ENCODE measurements at regions not wholly inside any gene's neighbourhood (a gene's known extent, or its start where the extent isn't known, plus 50 kb on each side); places are given as distances from the start of the nearest gene placed in this dataset.

DNA sequence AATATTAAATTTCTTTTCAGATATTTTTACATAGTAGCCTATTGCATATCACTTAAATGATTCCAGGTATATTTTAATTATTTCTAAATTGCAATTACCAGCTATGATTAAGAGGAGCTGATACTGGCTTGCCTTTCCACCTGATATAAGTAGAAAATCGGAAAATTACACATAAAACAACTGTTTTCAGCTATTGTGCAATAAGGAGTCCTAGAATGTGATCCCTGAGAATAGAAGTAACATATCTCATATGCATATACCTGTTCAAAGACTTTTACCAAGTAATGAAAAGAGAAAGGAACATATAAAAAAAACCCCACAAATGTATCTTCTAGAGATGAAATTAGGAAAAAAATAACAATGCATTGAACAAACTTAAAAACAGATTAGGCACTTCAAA lies 1354.6 kb upstream of the PCDH9 start:
- TF ChIP-seq POLR2AphosphoS5 (IDR thresholded peaks at IDR 0.05; ENCODE audit: borderline replicate concordance, low read depth, low read length) (no peak), EZH2 (IDR thresholded peaks at IDR 0.05) (no peak)

All from SK-N-MC (cell line).